SK-N-SH treated with all-trans-retinoic acid at 6 μM for 48 hours (cell line): ENCODE measurements at regions not wholly inside any gene's neighbourhood (a gene's known extent, or its start where the extent isn't known, plus 50 kb on each side); places are given as distances from the start of the nearest gene placed in this dataset.

Source experiments
- ATAC-seq: fragments of 200-7000 bp; cut with Tn5 transposase; 3 replicates; pipeline ENCODE4 v1.9.1; 2020; ENCODE audit warnings: mild to moderate bottlenecking, moderate library complexity
- ARNTL ChIP-seq: fragments of 450-650 bp; formaldehyde crosslinking; IDR thresholded peaks from 2 replicates; pipeline ENCODE4 v1.5.0; 2020; ENCODE audit warnings: low read depth, mild to moderate bottlenecking, moderate library complexity, borderline replicate concordance
- BACH2 ChIP-seq: fragments of 250-450 bp; sonication (Bioruptor Pico); IDR thresholded peaks from 2 replicates; pipeline ENCODE4 v1.9.0; 2021; ENCODE audit warnings: mild to moderate bottlenecking, borderline replicate concordance
- CSDC2 ChIP-seq: fragments of 250-450 bp; sonication (Bioruptor Pico); IDR thresholded peaks from 2 replicates; pipeline ENCODE4 v1.5.0; 2020; ENCODE audit warnings: mild to moderate bottlenecking, moderate library complexity
- ESRRG ChIP-seq: fragments of 250-450 bp; sonication (Bioruptor Pico); IDR thresholded peaks from 2 replicates; pipeline ENCODE4 v1.6.1; 2021; ENCODE audit warnings: mild to moderate bottlenecking
- GLIS3 ChIP-seq: fragments of 250-450 bp; sonication (Bioruptor Pico); IDR thresholded peaks from 2 replicates; pipeline ENCODE4 v1.5.0; 2020; ENCODE audit warnings: mild to moderate bottlenecking, moderate library complexity
- ISL1 ChIP-seq: fragments of 250-450 bp; sonication (Bioruptor Pico); IDR thresholded peaks from 2 replicates; pipeline ENCODE4 v2.1.2; 2022; ENCODE audit warnings: mild to moderate bottlenecking, moderate library complexity
- OSR1 ChIP-seq: fragments of 250-450 bp; sonication (Bioruptor Pico); IDR thresholded peaks from 2 replicates; pipeline ENCODE4 v1.8.0; 2022; ENCODE audit warnings: moderate library complexity, mild to moderate bottlenecking, inconsistent platforms
- PPARA ChIP-seq: fragments of 250-450 bp; sonication (Bioruptor Pico); IDR thresholded peaks from 2 replicates; pipeline ENCODE4 v1.5.0; 2020; ENCODE audit warnings: mild to moderate bottlenecking, borderline replicate concordance
- RARB ChIP-seq: fragments of 250-450 bp; sonication (Bioruptor Pico); IDR thresholded peaks from 2 replicates; pipeline ENCODE4 v1.8.0; 2021; ENCODE audit warnings: mild to moderate bottlenecking, moderate library complexity
- SNAI2 ChIP-seq: fragments of 250-450 bp; sonication (Bioruptor Pico); IDR thresholded peaks from 2 replicates; pipeline ENCODE4 v1.5.0; 2020; ENCODE audit warnings: mild to moderate bottlenecking, moderate library complexity
- TCF4 ChIP-seq: fragments of 250-450 bp; sonication (Bioruptor Pico); IDR thresholded peaks from 2 replicates; pipeline ENCODE4 v1.8.0; 2021; ENCODE audit warnings: mild to moderate bottlenecking, moderate library complexity, borderline replicate concordance
- TOX ChIP-seq: fragments of 250-450 bp; sonication (Bioruptor Pico); IDR thresholded peaks from 2 replicates; pipeline ENCODE4 v1.8.0; 2021; ENCODE audit warnings: mild to moderate bottlenecking, moderate library complexity, borderline replicate concordance
- ZC3H10 ChIP-seq: fragments of 250-450 bp; sonication (Bioruptor Pico); IDR thresholded peaks from 2 replicates; pipeline ENCODE4 v1.5.1; 2021; ENCODE audit warnings: mild to moderate bottlenecking, moderate library complexity
- ZFP3 ChIP-seq: fragments of 250-450 bp; sonication (Bioruptor Pico); IDR thresholded peaks from 2 replicates; pipeline ENCODE4 v1.5.0; 2020; ENCODE audit warnings: mild to moderate bottlenecking, moderate library complexity
- ZFP30 ChIP-seq: fragments of 450-650 bp; formaldehyde crosslinking; IDR thresholded peaks from 2 replicates; pipeline ENCODE4 v1.5.0; 2022; ENCODE audit warnings: mild to moderate bottlenecking, moderate library complexity
- ZNF565 ChIP-seq: fragments of 450-650 bp; formaldehyde crosslinking; conservative IDR thresholded peaks from 2 replicates; pipeline ENCODE4 v1.5.0; 2020; ENCODE audit warnings: low read depth, mild to moderate bottlenecking, moderate library complexity
- ZNF70 ChIP-seq: fragments of 450-650 bp; formaldehyde crosslinking; IDR thresholded peaks from 2 replicates; pipeline ENCODE4 v1.5.0; 2020; ENCODE audit warnings: mild to moderate bottlenecking, moderate library complexity
- ZNF8 ChIP-seq: fragments of 450-650 bp; formaldehyde crosslinking; IDR thresholded peaks from 2 replicates; pipeline ENCODE4 v1.5.0; 2020; ENCODE audit warnings: mild to moderate bottlenecking, moderate library complexity
- TF ChIP-seq, protein P1 (sequence below): fragments of 250-450 bp; sonication (Bioruptor Pico); IDR thresholded peaks from 2 replicates; pipeline ENCODE4 v1.5.1; 2020; ENCODE audit warnings: low read depth, mild to moderate bottlenecking, moderate library complexity
- TF ChIP-seq, protein P2 (sequence below): fragments of 250-450 bp; sonication (Bioruptor Pico); IDR thresholded peaks from 2 replicates; pipeline ENCODE4 v1.8.0; 2021; ENCODE audit warnings: low read depth, mild to moderate bottlenecking, moderate library complexity, borderline replicate concordance
- TF ChIP-seq, protein P3 (sequence below): fragments of 250-450 bp; sonication (Bioruptor Pico); IDR thresholded peaks from 2 replicates; pipeline ENCODE4 v1.5.0; 2020; ENCODE audit warnings: mild to moderate bottlenecking, moderate library complexity
- TF ChIP-seq, protein P4 (sequence below): fragments of 250-450 bp; sonication (Bioruptor Pico); IDR thresholded peaks from 2 replicates; pipeline ENCODE4 v1.5.1; 2021; ENCODE audit warnings: mild to moderate bottlenecking, moderate library complexity
- TF ChIP-seq, protein P5 (sequence below): fragments of 250-450 bp; sonication (Bioruptor Pico); IDR thresholded peaks from 2 replicates; pipeline ENCODE4 v1.8.0; 2020; ENCODE audit warnings: mild to moderate bottlenecking, moderate library complexity, borderline replicate concordance

DNA sequence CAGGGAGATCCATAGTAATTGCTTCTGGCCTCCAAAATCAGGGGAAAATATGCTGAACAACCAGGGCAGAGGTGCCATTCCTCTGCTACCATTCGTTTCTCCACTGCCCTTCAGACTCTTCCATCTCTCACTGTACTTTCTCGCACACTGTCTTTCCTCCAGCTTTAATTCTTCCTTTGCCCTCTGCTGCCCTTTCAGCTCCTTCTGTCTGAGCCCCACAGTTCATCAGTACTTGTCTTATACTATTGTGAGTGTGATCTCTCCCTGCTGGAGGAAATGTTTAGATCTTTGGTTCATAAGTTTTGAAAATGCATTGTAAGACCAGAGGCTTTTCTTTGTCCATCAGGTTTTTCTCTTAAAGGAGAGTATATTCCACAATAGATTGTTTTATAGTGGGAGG is 184.9 kb upstream of the DTNA start:
- no peak for ATAC-seq
- TF ChIP-seq BACH2 (CRISPR knock-in tag) (no peak), OSR1 (no peak), RARB (CRISPR knock-in tag) (no peak), GLIS3 (CRISPR knock-in tag) (no peak)

DNA sequence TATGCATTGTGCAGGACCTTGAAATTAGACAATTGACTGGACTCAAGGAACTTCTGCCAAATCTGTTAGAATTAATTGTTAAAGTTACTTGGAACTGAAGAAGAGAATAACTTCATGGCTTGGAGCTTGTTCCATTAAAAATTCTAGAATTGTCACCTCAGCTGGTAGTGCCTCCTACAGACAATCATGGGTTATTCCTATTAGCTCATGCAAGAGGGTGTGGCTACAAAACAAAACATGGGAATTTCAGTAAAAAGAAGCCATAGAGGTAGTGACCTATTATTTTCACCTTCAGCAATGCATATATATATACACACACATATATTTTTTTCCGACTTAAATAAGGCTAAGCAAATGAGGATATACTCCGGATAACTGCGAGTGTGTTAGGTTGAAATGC is 181.9 kb upstream of the DTNA start:
- TF ChIP-seq ZNF70 (CRISPR knock-in tag): no peak
- TF ChIP-seq ZFP3 (CRISPR knock-in tag): no peak
- TF ChIP-seq TOX: no peak
- TF ChIP-seq PPARA: no peak
- TF ChIP-seq TCF4 (CRISPR knock-in tag): no peak
- no peak for TF ChIP-seq ISL1 (CRISPR knock-in tag)
- no peak for TF ChIP-seq GLIS3 (CRISPR knock-in tag)
- TF ChIP-seq OSR1: no peak
- no peak for ATAC-seq

DNA sequence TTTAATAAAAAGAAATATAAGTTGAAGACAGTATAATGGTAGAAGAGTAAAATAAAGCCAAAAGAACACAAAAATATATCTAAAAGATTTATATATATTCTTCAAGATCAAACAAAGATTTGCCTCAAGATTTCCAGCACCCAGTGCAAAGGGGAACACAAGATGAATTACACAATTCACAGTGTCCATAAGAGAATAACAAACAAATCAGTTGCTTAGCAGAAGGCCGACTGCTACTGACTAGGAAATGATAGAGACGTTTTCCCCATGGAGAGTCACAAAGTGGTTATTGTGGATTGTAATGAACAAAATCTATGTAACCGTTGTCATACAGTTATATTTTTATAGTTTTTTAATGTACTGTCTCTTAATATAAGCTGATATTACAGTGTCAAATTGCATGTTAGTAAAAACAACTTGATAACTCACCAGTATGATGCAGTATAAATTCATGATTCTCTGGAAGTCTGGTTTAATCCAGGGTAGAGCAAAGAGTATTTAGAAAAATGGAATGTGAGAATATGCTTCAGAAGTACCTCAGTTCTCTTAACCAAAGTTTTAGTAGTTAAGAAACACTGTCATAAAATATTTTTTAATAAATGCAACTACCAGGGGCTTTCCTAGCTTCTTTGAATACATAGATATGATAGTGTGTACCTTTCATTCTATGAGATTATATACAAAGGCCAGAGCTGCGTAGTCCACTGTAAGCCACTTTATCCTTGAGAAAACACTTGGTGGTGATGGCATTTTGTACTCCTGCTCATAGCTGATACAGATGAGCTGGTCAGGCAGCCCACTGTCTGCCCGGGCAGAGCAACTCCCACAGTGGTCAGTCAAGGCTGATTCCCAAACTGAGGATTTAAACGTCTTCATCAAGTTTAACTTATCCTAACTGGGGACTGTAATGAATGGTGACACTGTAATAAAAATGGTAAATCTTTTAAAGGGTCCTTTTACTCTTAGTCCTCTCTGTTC is 180.5 kb upstream of the DTNA start:
- TF ChIP-seq, protein P1, sequence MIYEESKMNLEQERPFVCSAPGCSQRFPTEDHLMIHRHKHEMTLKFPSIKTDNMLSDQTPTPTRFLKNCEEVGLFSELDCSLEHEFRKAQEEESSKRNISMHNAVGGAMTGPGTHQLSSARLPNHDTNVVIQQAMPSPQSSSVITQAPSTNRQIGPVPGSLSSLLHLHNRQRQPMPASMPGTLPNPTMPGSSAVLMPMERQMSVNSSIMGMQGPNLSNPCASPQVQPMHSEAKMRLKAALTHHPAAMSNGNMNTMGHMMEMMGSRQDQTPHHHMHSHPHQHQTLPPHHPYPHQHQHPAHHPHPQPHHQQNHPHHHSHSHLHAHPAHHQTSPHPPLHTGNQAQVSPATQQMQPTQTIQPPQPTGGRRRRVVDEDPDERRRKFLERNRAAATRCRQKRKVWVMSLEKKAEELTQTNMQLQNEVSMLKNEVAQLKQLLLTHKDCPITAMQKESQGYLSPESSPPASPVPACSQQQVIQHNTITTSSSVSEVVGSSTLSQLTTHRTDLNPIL: no peak
- TF ChIP-seq TOX: no peak
- no peak for TF ChIP-seq ZNF565 (CRISPR knock-in tag)
- TF ChIP-seq BACH2 (CRISPR knock-in tag): no peak
- no peak for TF ChIP-seq ZNF70 (CRISPR knock-in tag)
- TF ChIP-seq, protein P2, sequence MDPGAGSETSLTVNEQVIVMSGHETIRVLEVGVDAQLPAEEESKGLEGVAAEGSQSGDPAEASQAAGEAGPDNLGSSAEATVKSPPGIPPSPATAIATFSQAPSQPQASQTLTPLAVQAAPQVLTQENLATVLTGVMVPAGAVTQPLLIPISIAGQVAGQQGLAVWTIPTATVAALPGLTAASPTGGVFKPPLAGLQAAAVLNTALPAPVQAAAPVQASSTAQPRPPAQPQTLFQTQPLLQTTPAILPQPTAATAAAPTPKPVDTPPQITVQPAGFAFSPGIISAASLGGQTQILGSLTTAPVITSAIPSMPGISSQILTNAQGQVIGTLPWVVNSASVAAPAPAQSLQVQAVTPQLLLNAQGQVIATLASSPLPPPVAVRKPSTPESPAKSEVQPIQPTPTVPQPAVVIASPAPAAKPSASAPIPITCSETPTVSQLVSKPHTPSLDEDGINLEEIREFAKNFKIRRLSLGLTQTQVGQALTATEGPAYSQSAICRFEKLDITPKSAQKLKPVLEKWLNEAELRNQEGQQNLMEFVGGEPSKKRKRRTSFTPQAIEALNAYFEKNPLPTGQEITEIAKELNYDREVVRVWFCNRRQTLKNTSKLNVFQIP (CRISPR knock-in tag): no peak
- no peak for TF ChIP-seq RARB (CRISPR knock-in tag)
- no peak for TF ChIP-seq ARNTL (CRISPR knock-in tag)
- TF ChIP-seq, protein P3, sequence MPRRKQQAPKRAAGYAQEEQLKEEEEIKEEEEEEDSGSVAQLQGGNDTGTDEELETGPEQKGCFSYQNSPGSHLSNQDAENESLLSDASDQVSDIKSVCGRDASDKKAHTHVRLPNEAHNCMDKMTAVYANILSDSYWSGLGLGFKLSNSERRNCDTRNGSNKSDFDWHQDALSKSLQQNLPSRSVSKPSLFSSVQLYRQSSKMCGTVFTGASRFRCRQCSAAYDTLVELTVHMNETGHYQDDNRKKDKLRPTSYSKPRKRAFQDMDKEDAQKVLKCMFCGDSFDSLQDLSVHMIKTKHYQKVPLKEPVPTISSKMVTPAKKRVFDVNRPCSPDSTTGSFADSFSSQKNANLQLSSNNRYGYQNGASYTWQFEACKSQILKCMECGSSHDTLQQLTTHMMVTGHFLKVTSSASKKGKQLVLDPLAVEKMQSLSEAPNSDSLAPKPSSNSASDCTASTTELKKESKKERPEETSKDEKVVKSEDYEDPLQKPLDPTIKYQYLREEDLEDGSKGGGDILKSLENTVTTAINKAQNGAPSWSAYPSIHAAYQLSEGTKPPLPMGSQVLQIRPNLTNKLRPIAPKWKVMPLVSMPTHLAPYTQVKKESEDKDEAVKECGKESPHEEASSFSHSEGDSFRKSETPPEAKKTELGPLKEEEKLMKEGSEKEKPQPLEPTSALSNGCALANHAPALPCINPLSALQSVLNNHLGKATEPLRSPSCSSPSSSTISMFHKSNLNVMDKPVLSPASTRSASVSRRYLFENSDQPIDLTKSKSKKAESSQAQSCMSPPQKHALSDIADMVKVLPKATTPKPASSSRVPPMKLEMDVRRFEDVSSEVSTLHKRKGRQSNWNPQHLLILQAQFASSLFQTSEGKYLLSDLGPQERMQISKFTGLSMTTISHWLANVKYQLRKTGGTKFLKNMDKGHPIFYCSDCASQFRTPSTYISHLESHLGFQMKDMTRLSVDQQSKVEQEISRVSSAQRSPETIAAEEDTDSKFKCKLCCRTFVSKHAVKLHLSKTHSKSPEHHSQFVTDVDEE (CRISPR knock-in tag): no peak
- ATAC-seq: no peak

DNA sequence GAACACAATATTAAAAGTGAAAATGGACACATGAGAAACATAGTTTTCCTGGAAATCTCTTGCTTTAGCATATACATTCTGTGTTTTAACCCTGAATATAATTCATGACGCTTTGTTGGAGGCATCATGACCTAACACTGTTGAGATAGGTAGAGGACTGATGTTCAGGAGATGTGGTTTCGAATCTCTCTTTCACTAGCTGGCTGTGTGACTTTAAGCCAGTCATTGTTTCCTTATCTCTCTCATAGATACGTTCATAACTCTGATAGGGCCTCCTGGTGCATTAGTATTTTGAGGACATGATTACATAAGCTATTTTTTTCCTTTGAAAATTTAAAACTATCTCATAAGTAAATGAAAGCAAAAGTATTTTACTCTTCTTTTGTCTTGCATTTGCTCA is 179.0 kb upstream of the DTNA start:
- ATAC-seq: no peak
- no peak for TF ChIP-seq ZNF8 (CRISPR knock-in tag)
- TF ChIP-seq, protein P4, sequence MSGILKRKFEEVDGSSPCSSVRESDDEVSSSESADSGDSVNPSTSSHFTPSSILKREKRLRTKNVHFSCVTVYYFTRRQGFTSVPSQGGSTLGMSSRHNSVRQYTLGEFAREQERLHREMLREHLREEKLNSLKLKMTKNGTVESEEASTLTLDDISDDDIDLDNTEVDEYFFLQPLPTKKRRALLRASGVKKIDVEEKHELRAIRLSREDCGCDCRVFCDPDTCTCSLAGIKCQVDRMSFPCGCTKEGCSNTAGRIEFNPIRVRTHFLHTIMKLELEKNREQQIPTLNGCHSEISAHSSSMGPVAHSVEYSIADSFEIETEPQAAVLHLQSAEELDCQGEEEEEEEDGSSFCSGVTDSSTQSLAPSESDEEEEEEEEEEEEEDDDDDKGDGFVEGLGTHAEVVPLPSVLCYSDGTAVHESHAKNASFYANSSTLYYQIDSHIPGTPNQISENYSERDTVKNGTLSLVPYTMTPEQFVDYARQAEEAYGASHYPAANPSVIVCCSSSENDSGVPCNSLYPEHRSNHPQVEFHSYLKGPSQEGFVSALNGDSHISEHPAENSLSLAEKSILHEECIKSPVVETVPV (CRISPR knock-in tag): no peak
- TF ChIP-seq, protein P5, sequence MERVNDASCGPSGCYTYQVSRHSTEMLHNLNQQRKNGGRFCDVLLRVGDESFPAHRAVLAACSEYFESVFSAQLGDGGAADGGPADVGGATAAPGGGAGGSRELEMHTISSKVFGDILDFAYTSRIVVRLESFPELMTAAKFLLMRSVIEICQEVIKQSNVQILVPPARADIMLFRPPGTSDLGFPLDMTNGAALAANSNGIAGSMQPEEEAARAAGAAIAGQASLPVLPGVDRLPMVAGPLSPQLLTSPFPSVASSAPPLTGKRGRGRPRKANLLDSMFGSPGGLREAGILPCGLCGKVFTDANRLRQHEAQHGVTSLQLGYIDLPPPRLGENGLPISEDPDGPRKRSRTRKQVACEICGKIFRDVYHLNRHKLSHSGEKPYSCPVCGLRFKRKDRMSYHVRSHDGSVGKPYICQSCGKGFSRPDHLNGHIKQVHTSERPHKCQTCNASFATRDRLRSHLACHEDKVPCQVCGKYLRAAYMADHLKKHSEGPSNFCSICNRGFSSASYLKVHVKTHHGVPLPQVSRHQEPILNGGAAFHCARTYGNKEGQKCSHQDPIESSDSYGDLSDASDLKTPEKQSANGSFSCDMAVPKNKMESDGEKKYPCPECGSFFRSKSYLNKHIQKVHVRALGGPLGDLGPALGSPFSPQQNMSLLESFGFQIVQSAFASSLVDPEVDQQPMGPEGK (CRISPR knock-in tag): no peak
- TF ChIP-seq ZC3H10 (CRISPR knock-in tag): no peak
- TF ChIP-seq, protein P3 (CRISPR knock-in tag): no peak
- no peak for TF ChIP-seq ZNF565 (CRISPR knock-in tag)
- no peak for TF ChIP-seq OSR1
- TF ChIP-seq ISL1 (CRISPR knock-in tag): no peak
- no peak for TF ChIP-seq RARB (CRISPR knock-in tag)
- no peak for TF ChIP-seq ESRRG (CRISPR knock-in tag)
- no peak for TF ChIP-seq CSDC2 (CRISPR knock-in tag)
- TF ChIP-seq ZFP3 (CRISPR knock-in tag): no peak
- no peak for TF ChIP-seq ZFP30 (CRISPR knock-in tag)
- no peak for TF ChIP-seq SNAI2 (CRISPR knock-in tag)
- TF ChIP-seq TCF4 (CRISPR knock-in tag): no peak
- no peak for TF ChIP-seq PPARA
